HAP-1 (cell line): ENCODE measurements at regions not wholly inside any gene's neighbourhood (a gene's known extent, or its start where the extent isn't known, plus 50 kb on each side); places are given as distances from the start of the nearest gene placed in this dataset.

Source experiments
- DNase-seq, 2 experiments: peaks; one replicate each; pipeline ENCODE4 v3.0.0-alpha.2; 2016 to 2020; ENCODE audit warnings: low spot score in 2 of 2
- H3K27me3 ChIP-seq: fragments of 250-450 bp; sonication (Bioruptor Pico); 2 replicates; pipeline ENCODE4 v1.5.1; 2020; ENCODE audit warnings: low read depth, mild to moderate bottlenecking, moderate library complexity
- H3K36me3 ChIP-seq: fragments of 250-450 bp; sonication (Bioruptor Pico); replicated peaks from 2 replicates; pipeline ENCODE4 v1.5.1; 2020; ENCODE audit warnings: mild to moderate bottlenecking
- H3K4me1 ChIP-seq: fragments of 250-450 bp; sonication (Bioruptor Pico); 2 replicates; pipeline ENCODE4 v1.5.1; 2020; ENCODE audit warnings: mild to moderate bottlenecking
- H3K4me3 ChIP-seq: fragments of 250-450 bp; sonication (Bioruptor Pico); 2 replicates; pipeline ENCODE4 v1.5.1; 2020; ENCODE audit warnings: mild to moderate bottlenecking, moderate library complexity
- H3K9me3 ChIP-seq: fragments of 250-450 bp; sonication (Bioruptor Pico); 2 replicates; pipeline ENCODE4 v1.5.1; 2020; ENCODE audit warnings: mild to moderate bottlenecking, moderate library complexity
- in situ Hi-C: fragments of 300-500 bp; cut with MboI; formaldehyde crosslinking; loops from 3 replicates; pipeline ENCODE4 v1.14.3; 2020; ENCODE audit warnings: low sequenced_read_pairs, inconsistent platforms, mixed read lengths

- no peaks in the 10 kb centered on the region for H3K36me3 ChIP-seq
- in situ Hi-C loops: no loop called here
- no peaks in the 10 kb centered on the region; the same call in 1 of the 2 replicates for H3K4me1 ChIP-seq
- H3K4me3 ChIP-seq: no peak overlapping the region
- no peaks in the 10 kb centered on the region for H3K27me3 ChIP-seq
- no peak for DNase-seq
- no peaks in the 10 kb centered on the region for H3K9me3 ChIP-seq
Measured at GRCh38 chr7:18222636-18223035, 195.0 kb upstream of the PRPS1L1 start.

DNA sequence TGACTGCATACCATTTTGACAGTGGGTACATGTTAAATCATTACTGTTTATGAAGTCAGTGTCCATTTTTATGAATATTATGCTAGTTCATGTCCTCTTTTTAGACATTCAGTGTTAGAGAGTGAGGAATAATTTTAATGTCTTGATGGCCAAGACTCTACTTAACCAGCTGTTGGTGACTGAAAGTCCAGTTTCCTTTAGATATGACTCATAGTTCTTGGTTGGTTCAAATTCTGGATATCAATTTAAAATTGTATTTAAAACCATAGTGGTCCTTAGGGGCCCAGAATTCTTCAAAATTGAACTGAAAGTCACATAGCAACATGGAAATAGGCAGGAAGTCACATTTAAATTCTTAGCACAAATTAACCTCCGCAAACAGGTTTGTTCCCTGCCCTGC is 196.5 kb upstream of the PRPS1L1 start:
- Histone ChIP-seq H3K9me3 (no peaks in the 10 kb centered on the region), H3K36me3 (no peaks in the 10 kb centered on the region), H3K4me3 (no peak overlapping the region), H3K27me3 (no peaks in the 10 kb centered on the region), H3K4me1 (no peaks in the 10 kb centered on the region; the same call in 1 of the 2 replicates)
- in situ Hi-C loops: no loop called here
- DNase-seq: no peak

GRCh38 chr7:18225067-18225466 is 197.4 kb upstream of the PRPS1L1 start:
- no peak for DNase-seq
- Histone ChIP-seq H3K27me3 (no peaks in the 10 kb centered on the region), H3K9me3 (no peaks in the 10 kb centered on the region), H3K36me3 (no peaks in the 10 kb centered on the region), H3K4me1 (no peaks in the 10 kb centered on the region; the same call in 1 of the 2 replicates), H3K4me3 (no peak overlapping the region)
- in situ Hi-C loops: no loop called here

DNA sequence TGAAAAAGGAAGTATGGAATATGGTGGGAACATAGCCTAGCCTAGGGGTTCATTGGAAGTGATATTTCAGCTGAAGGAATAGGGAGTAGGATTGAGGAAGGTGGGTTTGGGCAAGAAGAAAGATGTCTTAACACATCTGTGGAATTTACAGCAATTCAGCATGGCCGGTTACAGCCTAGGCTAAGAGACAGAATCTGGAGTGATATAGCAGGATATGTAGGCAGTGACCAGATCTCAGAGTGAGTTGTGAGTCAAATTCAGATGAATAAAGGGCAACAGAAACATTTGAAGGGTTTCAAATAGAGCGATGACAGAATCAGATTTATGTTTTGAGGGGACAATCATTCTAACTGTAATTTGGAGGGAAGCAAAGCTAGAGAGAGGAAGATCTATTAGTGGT is 199.0 kb upstream of the PRPS1L1 start:
- H3K36me3 ChIP-seq: no peaks in the 10 kb centered on the region
- H3K9me3 ChIP-seq: no peaks in the 10 kb centered on the region
- in situ Hi-C loops: no loop called here
- DNase-seq: no peak
- H3K27me3 ChIP-seq: no peaks in the 10 kb centered on the region
- H3K4me1 ChIP-seq: no peaks in the 10 kb centered on the region; the same call in 1 of the 2 replicates
- no peak overlapping the region for H3K4me3 ChIP-seq

DNA sequence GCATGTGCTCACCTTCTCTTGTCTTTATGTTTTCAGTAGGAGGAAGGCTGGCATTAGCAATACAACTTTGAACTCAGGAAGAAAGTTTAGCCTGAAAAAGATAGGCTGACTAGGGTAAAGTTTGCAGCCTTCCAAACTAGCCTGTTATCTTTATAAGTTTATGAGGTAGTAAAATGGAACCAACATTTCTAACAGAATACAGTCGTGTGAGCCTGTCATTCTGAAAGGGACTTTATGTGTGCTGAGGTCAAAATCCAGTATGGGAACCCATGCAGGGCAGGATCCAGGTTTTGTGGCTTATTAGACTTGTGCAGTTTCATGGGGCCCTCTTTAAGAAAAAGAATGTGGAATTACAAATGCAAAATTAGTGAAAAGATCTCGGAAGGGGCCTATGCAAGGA is 201.0 kb upstream of the PRPS1L1 start:
- Histone ChIP-seq H3K4me1 (no peaks in the 10 kb centered on the region; the same call in 1 of the 2 replicates), H3K4me3 (no peak overlapping the region), H3K9me3 (no peaks in the 10 kb centered on the region), H3K36me3 (no peaks in the 10 kb centered on the region), H3K27me3 (no peaks in the 10 kb centered on the region)
- in situ Hi-C loops: no loop called here
- DNase-seq: no peak

- Histone ChIP-seq H3K27me3 (no peaks in the 10 kb centered on the region), H3K36me3 (no peaks in the 10 kb centered on the region), H3K4me1 (no peaks in the 10 kb centered on the region), H3K9me3 (no peaks in the 10 kb centered on the region), H3K4me3 (no peak overlapping the region)
- in situ Hi-C loops: no loop called here
- DNase-seq: no peak
Measured at GRCh38 chr7:18230271-18230670, 202.6 kb upstream of the PRPS1L1 start.

- Histone ChIP-seq H3K9me3 (no peaks in the 10 kb centered on the region), H3K4me3 (no peak overlapping the region), H3K4me1 (no peaks in the 10 kb centered on the region), H3K36me3 (no peaks in the 10 kb centered on the region), H3K27me3 (no peaks in the 10 kb centered on the region)
- in situ Hi-C loops: no loop called here
- no peak for DNase-seq
Measured at GRCh38 chr7:18231854-18232253, 204.2 kb upstream of the PRPS1L1 start.

DNA sequence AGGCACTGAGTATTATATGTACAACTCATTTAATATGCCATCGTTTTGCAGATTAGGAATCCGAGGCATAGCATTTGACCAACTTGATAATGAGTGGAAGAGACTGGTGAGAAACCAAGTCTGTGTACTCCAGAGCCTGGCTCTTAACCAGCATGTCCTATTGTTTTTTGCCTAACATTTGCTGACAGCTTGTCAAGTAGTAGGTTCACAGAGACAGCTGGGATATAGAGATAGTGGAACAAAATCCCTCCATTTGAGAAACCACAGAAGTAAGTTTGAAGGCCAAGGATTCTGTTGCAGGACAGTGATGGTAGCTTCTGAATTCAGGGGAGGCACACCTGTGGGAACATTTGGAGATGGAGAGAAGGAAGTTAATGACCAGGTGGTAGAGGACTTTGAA is 206.9 kb upstream of the PRPS1L1 start:
- Histone ChIP-seq H3K4me3 (no peak overlapping the region), H3K4me1 (no peaks in the 10 kb centered on the region), H3K9me3 (no peaks in the 10 kb centered on the region), H3K27me3 (no peaks in the 10 kb centered on the region), H3K36me3 (no peaks in the 10 kb centered on the region)
- in situ Hi-C loops: no loop called here
- no peak for DNase-seq

- DNase-seq: no peak
- H3K9me3 ChIP-seq: no peaks in the 10 kb centered on the region
- H3K4me1 ChIP-seq: no peaks in the 10 kb centered on the region
- no peaks in the 10 kb centered on the region for H3K27me3 ChIP-seq
- no peaks in the 10 kb centered on the region for H3K36me3 ChIP-seq
- in situ Hi-C loops: no loop called here
- H3K4me3 ChIP-seq: no peak overlapping the region
Measured at GRCh38 chr7:18235819-18236218, 208.2 kb upstream of the PRPS1L1 start.

- no peaks in the 10 kb centered on the region for H3K27me3 ChIP-seq
- no peaks in the 10 kb centered on the region for H3K36me3 ChIP-seq
- no peaks in the 10 kb centered on the region; the same call in 1 of the 2 replicates for H3K4me1 ChIP-seq
- no peak overlapping the region for H3K4me3 ChIP-seq
- DNase-seq: no peak
- in situ Hi-C loops: no loop called here
- no peaks in the 10 kb centered on the region for H3K9me3 ChIP-seq
Measured at GRCh38 chr7:18239212-18239611, 211.6 kb upstream of the PRPS1L1 start.

DNA sequence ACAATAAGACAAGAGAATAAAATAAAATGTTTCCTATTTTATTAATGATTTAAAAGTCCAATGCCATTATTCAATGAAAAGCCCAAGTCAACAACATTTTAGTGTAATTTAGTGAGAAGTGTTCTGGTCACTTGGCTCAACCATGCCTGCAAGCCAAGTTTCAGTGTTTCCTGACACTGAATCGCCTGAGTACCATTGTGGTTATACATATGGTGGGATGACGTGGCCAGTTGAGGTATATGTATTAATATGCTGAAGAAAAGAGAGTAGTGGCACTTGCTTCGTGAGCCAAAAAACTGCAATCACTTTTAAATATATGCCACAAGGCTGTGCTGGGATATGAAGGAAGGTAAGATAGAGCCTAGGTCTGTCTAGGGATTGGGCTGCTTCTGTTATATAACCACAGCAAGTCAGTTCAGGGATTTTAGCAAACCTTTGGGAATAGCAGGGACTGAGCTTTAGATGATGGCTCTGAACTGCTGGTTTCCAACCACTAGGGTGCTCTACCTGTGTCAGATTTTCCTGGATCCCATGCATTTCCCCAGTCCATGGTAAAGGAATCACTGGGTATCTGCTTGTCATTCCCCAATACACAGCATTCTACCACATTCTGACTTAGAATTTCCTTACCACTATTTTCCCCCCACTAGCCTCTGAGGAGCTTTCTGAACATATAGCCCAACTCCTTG is 214.0 kb upstream of the PRPS1L1 start:
- H3K36me3 ChIP-seq: no peaks in the 10 kb centered on the region
- H3K4me3 ChIP-seq: no peak overlapping the region
- H3K27me3 ChIP-seq: no peaks in the 10 kb centered on the region
- H3K4me1 ChIP-seq: no peaks in the 10 kb centered on the region; the same call in 1 of the 2 replicates
- no peaks in the 10 kb centered on the region for H3K9me3 ChIP-seq
- in situ Hi-C loops: no loop called here
- no peak for DNase-seq

- Histone ChIP-seq H3K4me3 (no peak overlapping the region), H3K27me3 (no peaks in the 10 kb centered on the region), H3K9me3 (no peaks in the 10 kb centered on the region), H3K4me1 (no peaks in the 10 kb centered on the region; the same call in 1 of the 2 replicates), H3K36me3 (no peaks in the 10 kb centered on the region)
- in situ Hi-C loops: no loop called here
- no peak for DNase-seq
Measured at GRCh38 chr7:18243731-18244130, 216.1 kb upstream of the PRPS1L1 start.

GRCh38 chr7:18250133-18250532 is 222.5 kb upstream of the PRPS1L1 start:
- peaks cover 9% of the 10 kb centered on the region; the same call in 1 of the 2 replicates for H3K9me3 ChIP-seq
- no peaks in the 10 kb centered on the region for H3K27me3 ChIP-seq
- H3K4me3 ChIP-seq: no peak overlapping the region
- in situ Hi-C loops: no loop called here
- no peak for DNase-seq
- no peaks in the 10 kb centered on the region for H3K36me3 ChIP-seq
- H3K4me1 ChIP-seq: no peaks in the 10 kb centered on the region

- Histone ChIP-seq H3K4me3 (no peak overlapping the region), H3K4me1 (no peaks in the 10 kb centered on the region), H3K36me3 (no peaks in the 10 kb centered on the region), H3K9me3 (no peaks in the 10 kb centered on the region), H3K27me3 (no peaks in the 10 kb centered on the region)
- in situ Hi-C loops: no loop called here
- no peak for DNase-seq
Measured at GRCh38 chr7:18257711-18258110, 230.1 kb upstream of the PRPS1L1 start.

DNA sequence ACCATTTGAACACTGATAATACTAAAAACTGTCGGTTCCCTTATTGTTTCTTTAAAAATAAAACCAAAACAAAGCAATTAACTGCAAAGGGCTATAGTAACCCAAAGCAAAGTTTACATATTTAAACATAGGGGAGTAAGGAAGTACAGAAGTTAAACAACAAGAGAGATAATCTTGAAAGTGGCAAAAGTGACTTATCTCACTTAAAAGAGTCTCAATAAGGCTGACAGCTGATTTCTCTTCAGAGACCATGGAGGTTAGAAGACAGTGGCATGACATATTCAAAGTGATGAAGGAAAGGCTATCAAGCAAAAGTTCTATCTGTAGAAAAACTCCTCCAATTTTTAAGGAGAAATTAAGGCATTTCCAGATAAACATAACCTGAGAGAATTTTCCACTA is 233.5 kb upstream of the HDAC9 start:
- in situ Hi-C loops: no loop called here
- DNase-seq: no peak
- H3K27me3 ChIP-seq: no peaks in the 10 kb centered on the region
- H3K9me3 ChIP-seq: no peaks in the 10 kb centered on the region
- no peaks in the 10 kb centered on the region for H3K36me3 ChIP-seq
- no peak overlapping the region for H3K4me3 ChIP-seq
- H3K4me1 ChIP-seq: no peaks in the 10 kb centered on the region
